ENCODE measurements at regions not wholly inside any gene's neighbourhood (a gene's known extent, or its start where the extent isn't known, plus 50 kb on each side); places are given as distances from the start of the nearest gene placed in this dataset.
A peak's percentile ranks its signal among the peaks of the same experiment; 100 is the strongest.

DNA sequence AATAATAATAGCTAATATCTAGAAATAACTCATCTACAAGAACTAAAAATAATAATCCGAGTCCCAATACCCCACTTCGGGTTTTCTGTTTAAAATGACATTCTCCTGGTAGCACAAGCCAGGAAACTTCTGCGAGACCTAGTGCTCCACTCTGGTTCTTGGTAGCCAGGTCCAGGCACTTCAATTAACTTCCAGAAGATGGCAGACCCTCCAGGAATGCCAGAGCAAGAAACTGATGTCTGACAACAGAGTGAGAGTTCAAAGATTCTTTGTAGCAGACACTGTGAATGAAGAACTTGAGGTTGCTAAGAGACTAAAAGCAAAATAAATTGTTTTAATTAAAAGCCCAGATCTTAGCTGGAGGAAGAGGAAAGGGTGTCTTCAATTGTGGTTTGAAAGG is 1963.3 kb upstream of the CDH9 start:
- H3K36me3 Mint-ChIP-seq (ENCODE audit: insufficient read depth in 1 of 3, low read depth in 3 of 3) = no peaks in the 10 kb centered on the region
- no peak overlapping the region for H2AFZ ChIP-seq (ENCODE audit: low read length)
- no peak overlapping the region for H4K91ac ChIP-seq (ENCODE audit: insufficient read length, low read depth, low read length)
- H3K9ac ChIP-seq (ENCODE audit: extremely low read depth, insufficient read length, low read length) = no peak overlapping the region
- no peak overlapping the region for H2BK20ac ChIP-seq (ENCODE audit: low read depth, low read length, poor library complexity, severe bottlenecking)
- H3K4ac ChIP-seq (ENCODE audit: low read depth, low read length) = no peak overlapping the region
- H3K56ac ChIP-seq (ENCODE audit: insufficient read length, low read depth, low read length) = no peak overlapping the region
- H2AK5ac ChIP-seq (ENCODE audit: insufficient read length, low read length) = no peak overlapping the region
- H3K79me2 ChIP-seq (ENCODE audit: insufficient read depth, low read length) = no peaks in the 10 kb centered on the region
- no peak overlapping the region for H3K14ac ChIP-seq (ENCODE audit: insufficient read depth, low read length)
- no peaks in the 10 kb centered on the region for H3K9me3 Mint-ChIP-seq
- WGBS (ENCODE audit: extremely low coverage, insufficient read length, low lambda C conversion rate) = no CpG with 5 or more reads among the region's 3 CpGs
- H3K23ac ChIP-seq (ENCODE audit: insufficient read length, low read depth, low read length) = no peak overlapping the region
- H3K23me2 ChIP-seq (ENCODE audit: insufficient read length, low read depth, low read length, poor library complexity, severe bottlenecking) = no peaks in the 10 kb centered on the region
- no peaks in the 10 kb centered on the region for H4K20me1 ChIP-seq (ENCODE audit: control insufficient read depth, insufficient read depth, insufficient read length)
- H3K27ac ChIP-seq (ENCODE audit: insufficient read length, low read depth, low read length) = no peak overlapping the region
- TF ChIP-seq, protein P1, sequence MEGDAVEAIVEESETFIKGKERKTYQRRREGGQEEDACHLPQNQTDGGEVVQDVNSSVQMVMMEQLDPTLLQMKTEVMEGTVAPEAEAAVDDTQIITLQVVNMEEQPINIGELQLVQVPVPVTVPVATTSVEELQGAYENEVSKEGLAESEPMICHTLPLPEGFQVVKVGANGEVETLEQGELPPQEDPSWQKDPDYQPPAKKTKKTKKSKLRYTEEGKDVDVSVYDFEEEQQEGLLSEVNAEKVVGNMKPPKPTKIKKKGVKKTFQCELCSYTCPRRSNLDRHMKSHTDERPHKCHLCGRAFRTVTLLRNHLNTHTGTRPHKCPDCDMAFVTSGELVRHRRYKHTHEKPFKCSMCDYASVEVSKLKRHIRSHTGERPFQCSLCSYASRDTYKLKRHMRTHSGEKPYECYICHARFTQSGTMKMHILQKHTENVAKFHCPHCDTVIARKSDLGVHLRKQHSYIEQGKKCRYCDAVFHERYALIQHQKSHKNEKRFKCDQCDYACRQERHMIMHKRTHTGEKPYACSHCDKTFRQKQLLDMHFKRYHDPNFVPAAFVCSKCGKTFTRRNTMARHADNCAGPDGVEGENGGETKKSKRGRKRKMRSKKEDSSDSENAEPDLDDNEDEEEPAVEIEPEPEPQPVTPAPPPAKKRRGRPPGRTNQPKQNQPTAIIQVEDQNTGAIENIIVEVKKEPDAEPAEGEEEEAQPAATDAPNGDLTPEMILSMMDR (conservative IDR thresholded peaks at IDR 0.05) = peak; percentile 64
- no peaks in the 10 kb centered on the region for H3K4me1 ChIP-seq (ENCODE audit: insufficient read depth, low read length)
- H3K4me1 Mint-ChIP-seq = no peaks in the 10 kb centered on the region
- DNase-seq = peak; percentile 35
- no peaks in the 10 kb centered on the region for H3K27me3 ChIP-seq (ENCODE audit: insufficient read depth, low read length)
- no peaks in the 10 kb centered on the region for H3K9me3 ChIP-seq (ENCODE audit: control insufficient read depth, low read depth, low read length)
- no peak overlapping the region for H2BK12ac ChIP-seq (ENCODE audit: insufficient read length, low read depth, low read length)
- no peak overlapping the region for H2BK5ac ChIP-seq (ENCODE audit: insufficient read length, low read length)
- no peak overlapping the region for H4K8ac ChIP-seq (replicated peaks; ENCODE audit: insufficient read length, low read depth, low read length)
- H3K4me3 Mint-ChIP-seq = no peak overlapping the region
- no peak overlapping the region for H3K27ac Mint-ChIP-seq
- H2BK15ac ChIP-seq (ENCODE audit: low read depth, low read length) = no peak overlapping the region
- H3K27me3 Mint-ChIP-seq (ENCODE audit: low read depth) = no peaks in the 10 kb centered on the region
- no peak overlapping the region for H3K18ac ChIP-seq (ENCODE audit: insufficient read length, low read depth, low read length)
- no peak overlapping the region for H2BK120ac ChIP-seq (ENCODE audit: low read depth, low read length, poor library complexity, severe bottlenecking)
- no peak overlapping the region for H3K4me2 ChIP-seq (ENCODE audit: insufficient read depth, insufficient read length, low read length)
- no peak overlapping the region for H4K5ac ChIP-seq (ENCODE audit: insufficient read length, low read depth, low read length)
- no peaks in the 10 kb centered on the region for H3K79me1 ChIP-seq (ENCODE audit: insufficient read depth, low read depth, low read length, poor library complexity, severe bottlenecking)
- H3T11ph ChIP-seq (ENCODE audit: low read length) = no peak overlapping the region

Measured in H9 (cell line).